Prostate gland (tissue), 2 donors: ENCODE measurements at regions not wholly inside any gene's neighbourhood (a gene's known extent, or its start where the extent isn't known, plus 50 kb on each side); places are given as distances from the start of the nearest gene placed in this dataset.

Experiments used
- POLR2A ChIP-seq: fragments of 450-650 bp; IDR thresholded peaks from one replicate; pipeline ENCODE4 v1.6.1; 2016; ENCODE audit warnings: antibody characterized with exemption, mild to moderate bottlenecking
- POLR2AphosphoS5 ChIP-seq: sonication (generic); formaldehyde crosslinking; IDR thresholded peaks from one replicate; pipeline ENCODE4 v1.6.1; 2017; ENCODE audit warnings: antibody characterized with exemption
- TF ChIP-seq, protein P1 (sequence below), 4 experiments: fragments of 200-600 bp in 2 of 4; fragments of 450-650 bp in 2 of 4; sonication (generic) in 2 of 4; IDR thresholded peaks; 1 replicate in 3 of 4; 2 replicates in 1 of 4; pipeline ENCODE4 v1.5.1; 2016 to 2019; ENCODE audit warnings: antibody characterized with exemption in 4 of 4, mild to moderate bottlenecking in 2 of 4, moderate library complexity in 2 of 4

DNA sequence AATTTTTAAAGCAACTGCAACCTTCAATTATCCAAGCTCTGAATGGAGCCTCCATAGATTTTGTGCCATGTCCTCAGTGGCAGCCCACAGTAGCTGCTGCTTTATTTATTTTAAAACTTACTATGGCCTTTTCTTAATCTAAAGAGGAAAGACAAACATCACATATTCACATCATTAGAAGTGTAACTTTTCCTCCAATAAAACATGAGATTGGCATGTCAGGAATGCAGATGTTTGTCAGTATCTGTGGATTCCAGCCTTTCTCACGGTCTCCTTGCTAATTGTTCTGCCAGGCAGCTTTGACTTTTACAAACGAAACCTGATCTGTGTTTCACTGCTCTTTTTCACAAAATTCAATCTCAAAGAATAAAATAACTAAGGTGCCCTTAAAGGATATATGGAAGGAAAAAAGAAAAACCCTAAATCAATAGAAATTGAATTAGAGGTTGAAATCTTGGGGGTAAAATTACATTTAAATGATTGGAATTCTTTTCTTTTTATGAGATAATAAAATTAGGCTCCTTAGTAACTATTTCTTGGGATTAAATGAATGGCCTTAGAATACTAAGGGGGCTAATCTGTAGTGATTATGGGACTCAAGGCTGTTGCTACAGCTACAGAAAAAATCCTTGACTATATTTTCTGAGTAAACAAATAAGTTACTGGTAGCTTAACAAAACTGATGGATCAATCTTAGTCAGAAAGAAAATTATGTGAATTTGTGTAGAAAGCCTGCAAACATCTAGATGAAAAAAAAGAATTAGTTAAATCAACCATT is 151.3 kb downstream of the RTL9 start:
- TF ChIP-seq, protein P1, sequence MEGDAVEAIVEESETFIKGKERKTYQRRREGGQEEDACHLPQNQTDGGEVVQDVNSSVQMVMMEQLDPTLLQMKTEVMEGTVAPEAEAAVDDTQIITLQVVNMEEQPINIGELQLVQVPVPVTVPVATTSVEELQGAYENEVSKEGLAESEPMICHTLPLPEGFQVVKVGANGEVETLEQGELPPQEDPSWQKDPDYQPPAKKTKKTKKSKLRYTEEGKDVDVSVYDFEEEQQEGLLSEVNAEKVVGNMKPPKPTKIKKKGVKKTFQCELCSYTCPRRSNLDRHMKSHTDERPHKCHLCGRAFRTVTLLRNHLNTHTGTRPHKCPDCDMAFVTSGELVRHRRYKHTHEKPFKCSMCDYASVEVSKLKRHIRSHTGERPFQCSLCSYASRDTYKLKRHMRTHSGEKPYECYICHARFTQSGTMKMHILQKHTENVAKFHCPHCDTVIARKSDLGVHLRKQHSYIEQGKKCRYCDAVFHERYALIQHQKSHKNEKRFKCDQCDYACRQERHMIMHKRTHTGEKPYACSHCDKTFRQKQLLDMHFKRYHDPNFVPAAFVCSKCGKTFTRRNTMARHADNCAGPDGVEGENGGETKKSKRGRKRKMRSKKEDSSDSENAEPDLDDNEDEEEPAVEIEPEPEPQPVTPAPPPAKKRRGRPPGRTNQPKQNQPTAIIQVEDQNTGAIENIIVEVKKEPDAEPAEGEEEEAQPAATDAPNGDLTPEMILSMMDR (IDR thresholded peaks at IDR 0.05): no peak
- TF ChIP-seq POLR2A: no peak
- TF ChIP-seq POLR2AphosphoS5: no peak
